ENCODE measurements at regions not wholly inside any gene's neighbourhood (a gene's known extent, or its start where the extent isn't known, plus 50 kb on each side); places are given as distances from the start of the nearest gene placed in this dataset.
"Not testable (repeated sequence)": the region's sequence is repeated elsewhere in the genome, so short reads cannot be mapped to it uniquely, and the experiment has no call there.

DNA sequence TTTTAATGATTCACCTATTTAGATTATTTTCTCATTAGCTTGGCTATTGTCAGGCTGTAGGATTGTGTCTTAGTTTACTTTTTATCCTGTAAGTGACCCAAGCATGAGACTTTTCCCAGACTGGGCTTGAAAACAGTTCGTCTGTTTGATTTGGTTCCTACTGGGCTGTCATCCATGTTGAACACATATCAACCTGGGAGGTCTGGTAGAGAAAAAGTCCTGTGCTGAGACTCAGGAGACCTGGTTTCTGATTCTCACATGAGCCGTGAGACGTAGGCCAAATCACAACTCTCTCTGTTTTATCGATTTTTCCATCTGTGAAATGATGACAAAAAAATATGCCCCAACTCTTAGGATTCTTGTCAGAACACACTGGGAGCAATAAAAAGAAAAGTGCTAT lies 98.8 kb upstream of the GALNT15 start:
- TF ChIP-seq, protein P1, sequence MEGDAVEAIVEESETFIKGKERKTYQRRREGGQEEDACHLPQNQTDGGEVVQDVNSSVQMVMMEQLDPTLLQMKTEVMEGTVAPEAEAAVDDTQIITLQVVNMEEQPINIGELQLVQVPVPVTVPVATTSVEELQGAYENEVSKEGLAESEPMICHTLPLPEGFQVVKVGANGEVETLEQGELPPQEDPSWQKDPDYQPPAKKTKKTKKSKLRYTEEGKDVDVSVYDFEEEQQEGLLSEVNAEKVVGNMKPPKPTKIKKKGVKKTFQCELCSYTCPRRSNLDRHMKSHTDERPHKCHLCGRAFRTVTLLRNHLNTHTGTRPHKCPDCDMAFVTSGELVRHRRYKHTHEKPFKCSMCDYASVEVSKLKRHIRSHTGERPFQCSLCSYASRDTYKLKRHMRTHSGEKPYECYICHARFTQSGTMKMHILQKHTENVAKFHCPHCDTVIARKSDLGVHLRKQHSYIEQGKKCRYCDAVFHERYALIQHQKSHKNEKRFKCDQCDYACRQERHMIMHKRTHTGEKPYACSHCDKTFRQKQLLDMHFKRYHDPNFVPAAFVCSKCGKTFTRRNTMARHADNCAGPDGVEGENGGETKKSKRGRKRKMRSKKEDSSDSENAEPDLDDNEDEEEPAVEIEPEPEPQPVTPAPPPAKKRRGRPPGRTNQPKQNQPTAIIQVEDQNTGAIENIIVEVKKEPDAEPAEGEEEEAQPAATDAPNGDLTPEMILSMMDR (IDR thresholded peaks at IDR 0.05; ENCODE audit: insufficient read depth, missing control alignments) = no peak
- no peak for DNase-seq (ENCODE audit: insufficient read length, low spot score)
- FAIRE-seq = no peak

DNA sequence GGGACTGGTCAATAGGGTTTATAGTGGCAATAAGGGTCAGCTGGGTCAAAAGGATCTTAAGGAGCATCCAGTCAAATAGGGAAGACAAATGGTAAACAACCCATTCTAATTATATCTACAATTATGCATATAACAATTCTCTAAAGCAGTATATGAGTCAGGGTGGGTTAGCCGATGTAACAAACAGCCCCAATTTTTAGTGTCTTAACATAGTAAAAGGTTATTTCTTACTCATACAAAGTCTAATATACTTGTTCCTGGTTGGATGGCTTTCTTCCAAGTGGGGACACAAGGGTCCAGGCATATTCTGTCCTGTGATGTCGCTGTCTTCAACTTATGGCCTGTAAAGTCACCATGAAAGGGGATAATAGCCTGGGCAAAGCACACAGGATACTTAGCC lies 97.9 kb upstream of the GALNT15 start:
- DNase-seq (ENCODE audit: insufficient read length, low spot score) (no peak), FAIRE-seq (no peak)
- TF ChIP-seq, protein P1 (IDR thresholded peaks at IDR 0.05; ENCODE audit: insufficient read depth, missing control alignments) = no peak

DNA sequence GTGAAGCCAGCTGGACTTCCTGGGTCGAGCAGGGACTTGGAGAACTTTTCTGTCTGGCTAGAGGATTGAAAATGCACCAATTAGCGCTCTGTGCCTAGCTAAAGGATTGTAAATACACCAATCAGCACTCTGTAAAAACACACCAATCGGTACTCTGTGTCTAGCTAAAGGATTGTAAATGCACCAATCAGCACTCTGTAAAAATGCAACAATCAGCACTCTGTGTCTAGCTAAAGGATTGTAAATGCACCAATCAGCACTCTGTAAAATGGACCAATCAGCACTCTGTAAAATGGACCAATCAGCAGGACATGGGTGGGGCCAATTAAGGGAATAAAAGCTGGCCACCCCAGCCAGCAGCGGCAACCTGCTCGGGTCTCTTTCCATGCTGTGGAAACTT lies 97.3 kb upstream of the GALNT15 start:
- not testable (repeated sequence) for FAIRE-seq; DNase-seq (ENCODE audit: insufficient read length, low spot score)

DNA sequence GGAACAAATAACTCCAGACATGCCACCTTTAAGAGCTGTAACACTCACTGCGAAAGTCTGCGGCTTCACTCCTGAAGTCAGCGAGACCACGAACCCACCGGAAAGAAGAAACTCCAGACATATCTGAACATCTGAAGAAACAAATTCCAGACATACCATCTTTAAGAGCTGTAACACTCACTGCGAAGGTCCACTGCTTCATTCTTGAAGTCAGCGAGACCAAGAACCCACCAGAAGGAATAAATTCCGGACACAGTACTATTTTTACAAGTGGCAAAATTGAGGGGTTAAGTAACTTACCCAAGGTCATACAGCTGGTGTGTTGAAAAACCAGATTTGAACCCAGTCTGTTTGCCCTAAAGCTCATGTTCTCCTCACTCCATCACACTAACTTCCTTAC lies 96.8 kb upstream of the GALNT15 start:
- not testable (repeated sequence) for DNase-seq (ENCODE audit: insufficient read length, low spot score); FAIRE-seq

DNA sequence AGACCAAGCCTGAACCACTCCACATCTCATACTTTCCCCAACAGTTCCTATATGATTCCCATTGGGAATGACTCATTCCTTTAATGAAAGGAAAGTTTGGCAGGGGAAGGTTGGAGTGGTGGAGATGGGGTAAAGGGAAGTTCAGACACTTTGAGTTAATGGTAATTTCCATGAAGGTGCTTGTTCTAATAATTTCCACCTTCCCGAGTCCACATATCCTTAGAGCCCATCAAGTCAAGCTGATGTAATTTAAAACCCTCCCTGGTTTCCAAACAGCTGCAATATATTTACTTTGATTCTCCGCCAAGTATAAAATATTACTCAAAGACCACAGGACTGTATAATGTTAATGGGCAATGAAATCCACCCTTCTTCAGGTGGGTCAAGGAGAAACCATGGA lies 95.0 kb upstream of the GALNT15 start:
- FAIRE-seq (no peak), DNase-seq (ENCODE audit: insufficient read length, low spot score) (no peak)
- TF ChIP-seq, protein P1 (IDR thresholded peaks at IDR 0.05; ENCODE audit: insufficient read depth, missing control alignments) = no peak

DNA sequence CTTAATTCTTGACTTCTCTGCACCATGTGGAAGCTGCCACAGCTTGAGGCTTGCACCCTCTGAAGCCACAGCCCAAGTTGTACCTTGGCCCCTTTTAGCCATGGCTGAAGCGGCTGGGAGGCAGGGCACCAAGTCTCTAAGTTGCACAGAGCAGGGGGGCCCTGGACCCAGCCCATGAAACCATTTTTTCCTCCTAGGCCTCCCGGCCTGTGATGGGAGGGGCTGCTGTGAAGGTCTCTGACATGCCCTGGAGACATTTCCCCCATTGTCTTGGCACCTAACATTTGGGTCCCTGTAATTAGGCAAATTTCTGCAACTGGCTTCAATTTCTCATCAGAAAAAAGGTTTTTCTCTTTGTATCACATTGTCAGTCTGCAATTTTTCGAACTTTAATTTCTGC lies 92.8 kb upstream of the GALNT15 start:
- FAIRE-seq (no peak), DNase-seq (ENCODE audit: insufficient read length, low spot score) (no peak)
- TF ChIP-seq, protein P1 (IDR thresholded peaks at IDR 0.05; ENCODE audit: insufficient read depth, missing control alignments) = no peak

DNA sequence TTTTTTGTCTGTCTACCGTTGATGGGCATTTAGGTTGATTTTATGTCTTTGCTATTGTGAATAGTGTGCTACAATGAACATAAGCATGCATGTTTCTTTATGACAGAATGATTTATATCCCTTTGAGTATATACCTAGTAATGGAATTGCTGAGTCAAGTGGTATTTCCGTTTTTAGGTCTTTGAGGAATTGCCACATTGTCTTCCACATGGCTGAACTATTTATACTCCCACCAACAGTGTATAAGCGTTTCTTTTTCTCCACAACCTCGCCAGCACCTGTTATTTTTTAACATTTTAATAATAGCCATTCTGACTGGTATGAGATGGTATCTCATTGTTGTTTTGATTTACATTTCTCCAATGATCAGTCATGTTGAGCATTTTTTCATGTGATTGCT lies 89.6 kb upstream of the GALNT15 start:
- TF ChIP-seq, protein P1 (IDR thresholded peaks at IDR 0.05; ENCODE audit: insufficient read depth, missing control alignments) = no peak
- no peak for FAIRE-seq
- DNase-seq (ENCODE audit: insufficient read length, low spot score) = no peak

DNA sequence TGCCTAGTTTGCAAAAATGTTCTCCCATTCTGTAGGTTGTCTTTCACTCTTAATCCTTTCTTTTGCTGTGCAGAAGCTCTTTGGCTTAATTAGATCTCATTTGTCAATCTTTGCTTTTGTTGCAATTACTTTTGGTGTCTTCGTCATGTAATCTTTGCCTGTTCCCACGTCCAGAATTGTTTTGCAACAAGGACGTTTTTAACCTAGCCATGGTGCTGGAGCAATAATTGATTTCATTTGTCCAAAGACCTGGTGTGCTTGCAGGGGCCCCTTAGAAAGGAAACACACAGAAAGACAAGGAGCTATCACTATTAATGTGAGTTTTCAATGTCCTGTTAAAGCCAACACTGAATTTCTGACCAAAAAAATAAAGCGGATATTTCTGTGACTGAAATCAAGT lies 89.1 kb upstream of the GALNT15 start:
- TF ChIP-seq, protein P1 (IDR thresholded peaks at IDR 0.05; ENCODE audit: insufficient read depth, missing control alignments) = no peak
- FAIRE-seq (no peak), DNase-seq (ENCODE audit: insufficient read length, low spot score) (no peak)
